ENCODE measurements at regions not wholly inside any gene's neighbourhood (a gene's known extent, or its start where the extent isn't known, plus 50 kb on each side); places are given as distances from the start of the nearest gene placed in this dataset.

DNA sequence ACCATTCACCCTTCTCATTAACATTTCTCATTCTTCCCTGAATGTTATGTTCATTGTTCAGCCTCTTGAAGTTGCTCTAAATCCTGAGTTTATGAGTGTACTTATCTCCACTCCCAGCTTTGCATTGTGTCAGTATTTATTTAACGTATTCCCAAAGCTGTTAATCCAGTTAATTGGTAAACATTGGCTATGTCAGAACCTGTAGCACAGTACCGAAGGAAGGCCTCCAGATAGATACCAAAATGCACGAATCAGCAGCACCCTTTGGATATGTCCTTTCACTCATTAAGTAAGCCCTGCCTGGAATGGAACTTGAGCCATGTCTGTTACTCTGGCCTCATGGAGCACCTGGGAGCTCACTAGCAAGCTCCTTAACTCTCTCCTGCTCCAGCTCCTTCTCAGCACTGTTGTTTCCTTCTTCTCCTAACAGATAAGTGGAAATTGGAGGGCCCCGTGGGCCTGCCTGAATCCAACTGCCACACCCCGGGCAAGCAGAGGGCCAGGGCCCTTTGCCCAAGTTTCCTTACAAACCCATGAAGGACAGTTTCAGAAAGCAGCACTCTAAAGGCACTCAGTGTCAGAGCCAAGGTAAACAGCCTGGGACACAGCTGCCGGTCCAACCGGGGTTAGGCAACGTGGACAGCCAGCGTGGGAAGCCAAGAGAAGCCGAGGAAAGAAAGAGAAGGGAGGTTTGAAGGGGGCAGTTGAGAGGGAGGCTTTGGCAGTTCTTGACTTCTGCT, 155.0 kb upstream of the SERP2 start:
- no TSS peak for BruUV-seq (replicated peaks)
- Histone ChIP-seq H3K9me3 (ENCODE audit: low read length) (no peaks in the 10 kb centered on the region), H3K9me2 (ENCODE audit: insufficient read depth, low read length) (no peaks in the 10 kb centered on the region), H3K4me3 (ENCODE audit: low read depth, low read length, poor library complexity, severe bottlenecking) (no peak overlapping the region), H3K79me2 (ENCODE audit: insufficient read depth, low read depth, low read length) (no peaks in the 10 kb centered on the region), H3K4me1 (ENCODE audit: insufficient read depth, low read length, poor library complexity, severe bottlenecking) (no peaks in the 10 kb centered on the region), H3K27ac (ENCODE audit: low read depth, low read length, poor library complexity, severe bottlenecking) (no peak overlapping the region), H3K36me3 (ENCODE audit: insufficient read depth, low read length) (no peaks in the 10 kb centered on the region), H3K4me2 (ENCODE audit: low read length) (no peak overlapping the region), H2AFZ (ENCODE audit: low read length) (no peak overlapping the region), H4K20me1 (ENCODE audit: insufficient read depth, low read length) (no peaks in the 10 kb centered on the region)
- CTCF ChIA-PET (ENCODE audit: unreplicated experiment): no interaction called here
- POLR2A ChIA-PET: interaction anchor here (0.5 to 1.2 kb wide), 2 partner anchors 18 to 270 kb away, joined by 3 to 5 read pairs; no protein-coding TSS in a partner anchor
- TF ChIP-seq EZH2phosphoT487 (IDR thresholded peaks at IDR 0.05; ENCODE audit: borderline replicate concordance, low read depth, low read length): no peak
- TF ChIP-seq, protein P1, sequence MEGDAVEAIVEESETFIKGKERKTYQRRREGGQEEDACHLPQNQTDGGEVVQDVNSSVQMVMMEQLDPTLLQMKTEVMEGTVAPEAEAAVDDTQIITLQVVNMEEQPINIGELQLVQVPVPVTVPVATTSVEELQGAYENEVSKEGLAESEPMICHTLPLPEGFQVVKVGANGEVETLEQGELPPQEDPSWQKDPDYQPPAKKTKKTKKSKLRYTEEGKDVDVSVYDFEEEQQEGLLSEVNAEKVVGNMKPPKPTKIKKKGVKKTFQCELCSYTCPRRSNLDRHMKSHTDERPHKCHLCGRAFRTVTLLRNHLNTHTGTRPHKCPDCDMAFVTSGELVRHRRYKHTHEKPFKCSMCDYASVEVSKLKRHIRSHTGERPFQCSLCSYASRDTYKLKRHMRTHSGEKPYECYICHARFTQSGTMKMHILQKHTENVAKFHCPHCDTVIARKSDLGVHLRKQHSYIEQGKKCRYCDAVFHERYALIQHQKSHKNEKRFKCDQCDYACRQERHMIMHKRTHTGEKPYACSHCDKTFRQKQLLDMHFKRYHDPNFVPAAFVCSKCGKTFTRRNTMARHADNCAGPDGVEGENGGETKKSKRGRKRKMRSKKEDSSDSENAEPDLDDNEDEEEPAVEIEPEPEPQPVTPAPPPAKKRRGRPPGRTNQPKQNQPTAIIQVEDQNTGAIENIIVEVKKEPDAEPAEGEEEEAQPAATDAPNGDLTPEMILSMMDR (conservative IDR thresholded peaks at IDR 0.05; ENCODE audit: low read length): no peak
- DNase-seq (ENCODE audit: low spot score): no peak
- intact Hi-C loops (cut with micrococcal nuclease; ENCODE audit: unreplicated experiment): no loop called here

- Histone ChIP-seq H3K9me2 (ENCODE audit: insufficient read depth, low read length) (no peaks in the 10 kb centered on the region), H3K4me3 (ENCODE audit: low read depth, low read length, poor library complexity, severe bottlenecking) (no peak overlapping the region), H2AFZ (ENCODE audit: low read length) (no peak overlapping the region), H3K36me3 (ENCODE audit: insufficient read depth, low read length) (no peaks in the 10 kb centered on the region), H3K4me2 (ENCODE audit: low read length) (no peak overlapping the region), H3K9me3 (ENCODE audit: low read length) (no peaks in the 10 kb centered on the region), H3K79me2 (ENCODE audit: insufficient read depth, low read depth, low read length) (no peaks in the 10 kb centered on the region), H3K27ac (ENCODE audit: low read depth, low read length, poor library complexity, severe bottlenecking) (no peak overlapping the region), H4K20me1 (ENCODE audit: insufficient read depth, low read length) (no peaks in the 10 kb centered on the region), H3K4me1 (ENCODE audit: insufficient read depth, low read length, poor library complexity, severe bottlenecking) (no peaks in the 10 kb centered on the region)
- no peak for DNase-seq (ENCODE audit: low spot score)
- intact Hi-C loops (cut with micrococcal nuclease; ENCODE audit: unreplicated experiment): no loop called here
- no peak for TF ChIP-seq EZH2phosphoT487 (IDR thresholded peaks at IDR 0.05; ENCODE audit: borderline replicate concordance, low read depth, low read length)
- TF ChIP-seq, protein P1 (conservative IDR thresholded peaks at IDR 0.05; ENCODE audit: low read length): no peak
- no TSS peak for BruUV-seq (replicated peaks)
- POLR2A ChIA-PET: interaction anchor here (0.5 to 1.2 kb wide), 4 partner anchors 14 to 272 kb away, joined by 3 to 6 read pairs (median 4); no protein-coding TSS in a partner anchor
- CTCF ChIA-PET (ENCODE audit: unreplicated experiment): no interaction called here
Observed at GRCh38 chr13:44219577-44220548, 153.8 kb upstream of the SERP2 start.

All from OCI-LY7 (cell line).